Activated CD8-positive, alpha-beta memory T cell treated with anti-CD3 and anti-CD28 coated beads for 48 hours (primary cell): ENCODE measurements at regions not wholly inside any gene's neighbourhood (a gene's known extent, or its start where the extent isn't known, plus 50 kb on each side); places are given as distances from the start of the nearest gene placed in this dataset.
"Not testable (repeated sequence)": the region's sequence is repeated elsewhere in the genome, so short reads cannot be mapped to it uniquely, and the experiment has no call there.

Experiments used
- DNase-seq, 3 experiments: peaks; one replicate each; pipeline ENCODE4 v3.0.0-alpha.2; 2020; ENCODE audit warnings: low read depth in 2 of 3, low spot score in 2 of 3

DNA sequence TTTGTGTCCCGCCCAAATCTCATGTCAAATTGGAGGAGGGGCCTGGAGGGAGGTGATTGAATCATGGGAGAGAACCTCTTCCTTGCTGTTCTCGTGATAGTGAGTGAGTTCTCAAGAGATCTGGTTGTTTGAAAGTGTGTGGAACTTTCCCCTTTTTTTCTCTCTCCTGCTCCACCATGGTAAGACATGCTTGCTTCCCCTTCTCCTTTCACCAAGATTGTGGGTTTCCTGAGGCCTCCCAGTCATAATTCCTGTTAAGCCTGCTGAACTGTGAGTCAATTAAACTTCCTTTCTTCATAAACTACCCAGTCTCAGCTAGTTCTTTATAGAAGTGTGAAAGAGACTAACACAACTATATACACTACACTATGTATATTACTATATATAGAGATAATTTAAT lies 697.8 kb upstream of the HS3ST1 start:
- no peak for DNase-seq

DNA sequence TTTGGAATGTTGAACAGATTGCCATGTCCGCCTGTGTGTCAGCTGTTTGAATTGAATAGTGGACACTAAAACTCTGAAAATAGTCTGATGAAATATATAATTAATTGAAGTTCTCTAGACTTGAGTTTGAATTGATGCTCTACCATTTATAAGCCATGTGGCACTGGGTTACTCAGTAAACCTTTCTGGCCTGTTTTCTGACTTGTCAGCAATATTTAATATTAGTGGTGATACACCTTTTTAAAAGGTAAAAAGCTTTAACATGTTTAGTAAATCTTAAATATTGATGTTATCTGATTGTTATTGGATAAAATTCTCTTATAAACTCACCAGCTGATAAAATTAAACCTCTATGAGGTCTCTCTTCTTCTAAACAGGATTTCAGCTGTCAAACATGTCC lies 695.4 kb upstream of the HS3ST1 start:
- no peak for DNase-seq

DNA sequence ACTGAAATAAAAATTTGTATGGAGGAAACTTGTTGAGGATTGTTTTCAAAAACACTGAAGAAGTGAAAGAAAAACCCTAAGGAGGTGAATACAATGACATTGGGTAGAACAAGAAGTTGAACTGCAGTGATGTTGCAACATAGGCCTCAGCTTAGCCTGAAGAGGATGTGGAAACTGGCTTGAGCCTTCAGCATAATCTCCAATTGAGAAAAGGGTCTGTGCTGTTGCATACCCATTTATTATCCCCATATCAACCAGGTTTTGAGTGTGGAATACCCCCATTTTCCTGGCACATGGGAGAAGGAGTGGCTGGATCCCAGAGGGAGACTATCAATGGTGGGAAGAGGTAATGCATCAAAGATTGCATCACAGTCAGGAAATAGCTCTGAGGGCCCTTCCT lies 695.0 kb upstream of the HS3ST1 start:
- no peak for DNase-seq

- DNase-seq = no peak
Measured at GRCh38 chr4:12122316-12122715, 693.6 kb upstream of the HS3ST1 start.

- no peak for DNase-seq
Measured at GRCh38 chr4:12120968-12121367, 692.3 kb upstream of the HS3ST1 start.

DNA sequence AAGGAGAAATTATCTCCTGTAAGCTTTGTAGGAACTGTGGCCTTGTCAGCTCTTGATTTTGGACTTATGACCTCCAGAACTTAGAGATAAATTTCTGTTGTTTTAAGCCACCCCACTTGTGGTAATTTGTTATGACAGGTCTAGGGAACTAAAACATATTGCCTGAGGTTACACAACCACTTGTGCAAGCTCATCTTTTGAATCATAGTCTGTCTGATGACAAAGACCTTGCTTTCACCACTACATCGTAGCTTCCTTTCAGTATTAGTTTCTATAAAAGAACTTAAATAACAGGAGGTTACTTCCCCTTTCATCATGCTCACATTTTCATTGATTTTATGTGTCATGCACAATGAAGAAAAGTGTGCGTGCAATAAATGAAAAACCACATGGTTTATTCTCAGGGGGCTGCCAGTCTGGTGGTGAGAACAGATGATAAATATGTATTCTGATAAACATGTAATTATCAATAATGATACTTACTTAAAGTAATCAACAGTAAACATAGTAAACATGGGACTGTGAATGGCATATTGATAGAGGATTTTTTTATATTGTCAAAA lies 690.0 kb upstream of the HS3ST1 start:
- no peak for DNase-seq

DNA sequence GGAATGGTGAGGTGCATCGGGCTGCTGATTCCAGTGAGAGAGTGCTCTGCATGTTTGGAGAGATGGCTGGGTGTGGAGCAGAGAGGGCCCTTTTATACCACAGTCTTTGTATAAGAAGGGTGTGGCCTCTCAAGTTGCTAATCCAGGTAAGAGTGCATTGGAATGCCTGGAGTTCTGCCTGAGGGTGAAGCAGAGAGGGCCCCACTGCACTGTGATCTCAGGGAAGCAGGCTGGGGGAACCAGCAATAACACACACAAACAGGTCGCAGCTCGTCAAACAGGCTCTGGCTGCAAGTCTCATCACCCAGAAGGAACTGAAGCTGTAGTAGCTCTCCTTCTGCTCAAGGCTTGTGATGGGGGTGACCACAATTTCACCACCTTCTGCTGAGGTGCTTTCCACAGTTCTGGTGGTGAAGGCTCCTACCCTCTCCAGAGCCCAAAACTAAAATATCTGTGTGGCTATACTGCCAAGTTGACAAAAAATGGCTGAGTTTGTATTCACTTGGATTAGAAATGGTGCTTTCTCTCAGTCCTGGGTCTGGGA lies 687.4 kb upstream of the HS3ST1 start:
- no peak for DNase-seq

DNA sequence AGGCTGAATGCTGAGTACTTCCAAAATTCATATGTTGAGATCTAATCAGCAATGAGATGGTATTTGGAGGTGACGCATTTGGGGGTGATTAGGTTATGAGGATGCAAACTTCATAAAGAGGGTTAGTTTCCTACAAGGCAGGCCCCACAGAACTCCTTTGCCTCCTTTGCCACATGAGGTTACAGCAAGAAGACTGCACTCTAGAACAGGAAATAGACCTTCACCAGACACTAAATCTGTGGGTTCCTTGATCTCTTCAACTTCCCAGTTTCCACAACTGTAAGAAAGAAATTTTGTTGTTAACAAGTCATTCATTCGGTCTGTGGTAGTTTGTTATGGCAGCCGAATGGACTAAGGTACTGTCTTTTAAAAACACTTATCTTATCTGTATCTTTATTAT lies 681.9 kb upstream of the HS3ST1 start:
- no peak for DNase-seq

DNA sequence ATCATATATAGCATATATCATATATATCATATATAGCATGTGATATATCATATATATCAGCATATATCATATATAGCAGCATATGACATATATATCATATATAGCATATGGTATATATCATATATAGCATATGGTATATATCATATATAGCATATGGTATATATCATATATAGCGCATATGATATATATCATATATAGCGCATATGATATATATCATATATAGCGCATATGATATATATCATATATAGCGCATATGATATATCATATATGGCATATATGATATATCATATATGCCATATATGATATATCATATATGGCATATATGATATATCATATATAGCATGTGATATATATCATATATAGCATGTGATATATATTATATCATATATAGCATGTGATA lies 680.4 kb upstream of the HS3ST1 start:
- DNase-seq = not testable (repeated sequence)

GRCh38 chr4:12105519-12105918 lies 676.8 kb upstream of the HS3ST1 start:
- no peak for DNase-seq

GRCh38 chr4:12089920-12090319 lies 661.2 kb upstream of the HS3ST1 start:
- not testable (repeated sequence) for DNase-seq

- no peak for DNase-seq
Measured at GRCh38 chr4:12084690-12085089, 656.0 kb upstream of the HS3ST1 start.

DNA sequence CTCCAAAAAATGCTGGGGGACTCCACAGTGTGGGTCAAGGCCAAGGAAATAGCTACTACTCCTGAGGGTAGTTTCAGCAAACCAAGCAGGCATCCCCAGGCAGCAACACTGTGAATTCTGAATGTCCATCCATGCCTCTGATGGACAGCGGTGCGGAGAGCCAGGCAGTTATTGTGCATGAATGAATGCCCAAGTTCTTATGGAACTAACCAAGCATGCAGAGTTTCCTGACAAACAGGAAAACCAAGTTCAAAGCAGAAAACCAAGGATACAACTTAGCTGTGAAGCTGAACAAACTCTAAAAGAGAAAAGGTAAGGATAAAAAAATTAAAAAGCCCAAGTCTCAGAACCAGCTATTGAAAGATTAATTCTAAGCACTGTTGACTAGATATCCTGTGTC lies 642.6 kb upstream of the HS3ST1 start:
- no peak for DNase-seq

DNA sequence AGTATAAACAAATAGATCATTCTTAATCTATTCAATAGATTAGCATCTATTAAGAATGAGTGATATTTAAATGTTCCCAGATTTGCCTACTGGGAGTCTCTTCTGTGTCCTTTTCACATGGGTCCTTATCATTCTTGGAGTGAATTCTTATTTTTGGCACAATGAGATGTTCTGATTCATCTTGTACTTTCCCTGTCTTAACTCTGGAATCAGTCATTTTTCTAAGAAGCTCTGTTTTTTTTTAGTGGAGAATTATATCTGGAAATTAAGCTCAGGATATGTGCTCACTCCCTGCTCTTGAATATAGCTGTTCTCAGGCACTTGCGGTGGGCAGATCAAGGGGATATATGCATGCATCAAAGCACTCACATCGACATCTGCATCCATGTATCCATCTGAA lies 625.3 kb upstream of the HS3ST1 start:
- DNase-seq = no peak

DNA sequence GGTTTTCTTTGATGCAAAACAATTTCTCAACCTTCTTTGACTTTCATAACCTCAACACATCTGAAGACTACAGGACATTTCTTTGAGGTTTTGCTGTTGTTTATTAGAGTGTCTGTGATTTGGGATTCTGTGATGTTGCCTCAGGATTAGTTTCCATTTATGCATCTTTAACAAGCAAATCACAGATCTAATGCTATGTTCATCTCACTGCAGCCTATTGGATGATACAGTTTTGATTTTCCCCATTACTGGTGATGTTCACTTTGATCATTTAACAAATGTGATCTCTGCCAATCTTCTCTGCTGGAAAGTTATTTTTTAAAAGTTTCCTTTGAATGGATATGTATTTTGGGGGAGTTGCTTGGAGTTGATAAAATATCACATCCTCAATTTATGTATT lies 624.9 kb upstream of the HS3ST1 start:
- DNase-seq = no peak

- DNase-seq = no peak
Measured at GRCh38 chr4:12050357-12050756, 621.7 kb upstream of the HS3ST1 start.

- DNase-seq = no peak
Measured at GRCh38 chr4:12042818-12043217, 614.1 kb upstream of the HS3ST1 start.

DNA sequence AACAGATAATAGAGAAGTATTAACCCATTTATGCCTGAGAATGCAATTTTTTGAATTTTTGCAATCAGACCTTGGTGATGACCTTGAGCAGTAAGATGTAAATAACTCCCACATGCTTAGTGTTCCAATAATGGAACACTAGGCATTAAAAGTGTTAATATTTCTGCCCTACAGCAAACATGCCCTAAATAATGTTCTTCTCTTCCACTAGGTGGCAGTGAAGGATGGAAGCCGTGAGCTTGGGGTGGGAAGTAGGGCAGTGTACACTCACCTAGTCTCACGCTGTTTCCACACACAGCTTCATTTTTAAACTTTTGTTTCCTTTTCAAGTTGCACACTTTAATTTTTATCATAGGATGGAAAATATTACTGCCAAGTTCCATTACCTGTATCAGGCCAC lies 613.1 kb upstream of the HS3ST1 start:
- DNase-seq = no peak

DNA sequence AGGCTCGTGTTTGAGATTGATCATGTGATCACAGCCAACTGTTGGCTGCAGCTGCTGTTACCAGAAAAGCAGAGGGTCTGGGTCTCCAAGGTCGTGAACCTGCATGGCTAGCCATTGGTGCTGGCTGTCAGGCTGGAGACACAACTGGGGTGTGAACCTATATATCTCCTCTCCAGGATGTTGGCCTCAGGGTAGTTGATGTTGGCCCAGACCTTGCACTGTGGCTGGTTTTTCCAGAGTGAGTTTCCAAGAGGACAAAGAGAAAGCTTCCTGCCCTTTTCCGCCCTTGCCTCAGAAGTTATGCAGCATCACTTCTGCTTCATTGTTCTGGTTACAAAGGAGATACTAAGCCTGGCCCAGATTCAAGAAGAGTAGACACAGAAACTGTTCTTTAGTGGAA lies 607.8 kb upstream of the HS3ST1 start:
- DNase-seq = no peak

GRCh38 chr4:12028258-12028657 lies 599.6 kb upstream of the HS3ST1 start:
- DNase-seq = no peak

DNA sequence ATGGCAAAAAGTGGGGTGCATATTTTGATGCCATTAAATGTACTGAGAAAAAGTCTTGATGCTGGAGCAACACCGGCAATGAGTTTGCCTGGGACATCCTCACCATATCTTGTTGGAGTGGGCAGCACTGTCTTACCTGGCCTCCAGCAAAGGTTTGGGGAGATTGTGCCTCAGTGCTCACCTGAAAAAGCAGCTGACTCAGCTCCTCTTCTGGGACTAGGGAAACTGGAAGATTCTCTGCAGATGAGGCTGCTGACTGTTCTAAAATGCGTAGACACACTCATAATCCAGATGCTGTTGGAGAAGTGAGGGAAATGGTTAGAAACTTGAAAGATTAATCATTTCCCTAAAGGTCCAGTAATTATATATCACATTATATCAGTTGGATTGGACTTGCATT lies 593.7 kb upstream of the HS3ST1 start:
- DNase-seq = no peak

DNA sequence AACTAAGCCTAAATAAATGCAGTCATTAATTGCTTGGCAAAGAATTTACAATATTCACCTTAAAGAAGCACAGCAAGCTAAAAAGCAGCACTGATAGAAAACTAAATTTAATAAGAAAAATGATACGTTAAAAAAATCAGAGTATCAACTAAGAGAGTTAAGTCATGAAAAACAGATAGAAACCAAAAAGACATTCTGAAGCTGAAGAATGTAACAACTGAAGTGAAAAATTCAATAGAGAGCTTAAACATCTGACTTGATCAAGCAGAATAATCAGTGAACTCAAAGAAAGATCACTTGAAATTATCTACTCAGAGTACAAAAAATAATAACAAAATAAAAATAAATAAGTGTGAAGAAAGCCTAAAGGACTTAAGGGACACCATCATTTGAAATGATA lies 588.0 kb upstream of the HS3ST1 start:
- DNase-seq = no peak

- DNase-seq = no peak
Measured at GRCh38 chr4:12005471-12005870, 576.8 kb upstream of the HS3ST1 start.

DNA sequence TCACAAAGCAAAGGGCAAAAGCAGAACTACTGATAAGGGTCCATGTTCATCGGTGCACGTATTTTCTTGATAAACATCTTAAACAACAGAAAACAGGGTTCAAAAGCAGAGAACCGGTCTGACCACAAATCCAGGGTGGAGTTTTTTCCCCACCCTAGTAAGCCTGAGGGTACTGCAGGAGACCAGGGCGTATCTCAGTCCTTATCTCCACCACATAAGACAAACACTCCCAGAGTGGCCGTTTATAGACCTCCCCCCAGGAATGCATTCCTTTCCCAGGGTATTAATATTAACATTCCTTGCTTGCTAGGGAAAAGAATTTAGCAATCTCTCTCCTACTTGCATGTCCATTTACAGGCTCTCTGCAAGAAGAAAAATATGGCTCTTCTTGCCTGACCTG lies 567.9 kb upstream of the HS3ST1 start:
- DNase-seq = not testable (repeated sequence)
